GM19043 (cell line): ENCODE measurements at regions not wholly inside any gene's neighbourhood (a gene's known extent, or its start where the extent isn't known, plus 50 kb on each side); places are given as distances from the start of the nearest gene placed in this dataset.

Experiments
- ATAC-seq: cut with Tn5 transposase; IDR thresholded peaks from one replicate; pipeline ENCODE4 v1.9.1; 2021; ENCODE audit warnings: low read depth; ENCODE audit not compliant: unreplicated experiment

- ATAC-seq: no peak
Observed at GRCh38 chr16:66290431-66290830, 76.1 kb upstream of the CDH5 start.

GRCh38 chr16:66289986-66290385, 76.5 kb upstream of the CDH5 start:
- ATAC-seq: no peak

- no peak for ATAC-seq
Observed at GRCh38 chr16:66289051-66289680, 77.3 kb upstream of the CDH5 start.

GRCh38 chr16:66287926-66288325, 78.6 kb upstream of the CDH5 start:
- no peak for ATAC-seq

- no peak for ATAC-seq
Observed at GRCh38 chr16:66287416-66287815, 79.1 kb upstream of the CDH5 start.

- ATAC-seq: no peak
Observed at GRCh38 chr16:66286527-66286926, 80.0 kb upstream of the CDH5 start.

- ATAC-seq: no peak
Observed at GRCh38 chr16:66278604-66279262, 87.8 kb upstream of the CDH5 start.

GRCh38 chr16:66278111-66278531, 88.4 kb upstream of the CDH5 start:
- ATAC-seq: no peak

- ATAC-seq: no peak
Observed at GRCh38 chr16:66277311-66278070, 89.0 kb upstream of the CDH5 start.

GRCh38 chr16:66275775-66276428, 90.6 kb upstream of the CDH5 start:
- ATAC-seq: no peak

GRCh38 chr16:66274335-66275110, 92.0 kb upstream of the CDH5 start:
- ATAC-seq: no peak

GRCh38 chr16:66273644-66274334, 92.7 kb upstream of the CDH5 start:
- no peak for ATAC-seq

GRCh38 chr16:66273053-66273452, 93.4 kb upstream of the CDH5 start:
- ATAC-seq: no peak

GRCh38 chr16:66272461-66272860, 94.0 kb upstream of the CDH5 start:
- no peak for ATAC-seq

- ATAC-seq: no peak
Observed at GRCh38 chr16:66271074-66272060, 95.1 kb upstream of the CDH5 start.

- ATAC-seq: no peak
Observed at GRCh38 chr16:66270333-66270927, 96.1 kb upstream of the CDH5 start.

- ATAC-seq: no peak
Observed at GRCh38 chr16:66269617-66270332, 96.7 kb upstream of the CDH5 start.
